T-helper 2 cell treated with Interferon-gamma antibody and Interleukin-4, amounts not matched to agents 5 μg/mL and 100 μg/mL, for 36 hours (primary cell): ENCODE measurements at regions not wholly inside any gene's neighbourhood (a gene's known extent, or its start where the extent isn't known, plus 50 kb on each side); places are given as distances from the start of the nearest gene placed in this dataset.
A peak's percentile ranks its signal among the peaks of the same experiment; 100 is the strongest.
"Not testable (repeated sequence)": the region's sequence is repeated elsewhere in the genome, so short reads cannot be mapped to it uniquely, and the experiment has no call there.

ENCODE experiments used
- DNase-seq: peaks from one replicate; pipeline ENCODE4 v3.0.0; 2021; ENCODE audit warnings: low spot score
- H3K27ac Mint-ChIP-seq: one replicate; pipeline ENCODE4 v1.8.0; 2021; ENCODE audit warnings: mild to moderate bottlenecking, mixed read lengths
- H3K27me3 Mint-ChIP-seq: one replicate; pipeline ENCODE4 v1.8.0; 2021; ENCODE audit warnings: low read depth, mixed read lengths
- H3K36me3 Mint-ChIP-seq: one replicate; pipeline ENCODE4 v1.8.0; 2021; ENCODE audit warnings: low read depth, mixed read lengths
- H3K4me1 Mint-ChIP-seq: one replicate; pipeline ENCODE4 v1.8.0; 2021; ENCODE audit warnings: low read depth, mixed read lengths
- H3K4me3 Mint-ChIP-seq: one replicate; pipeline ENCODE4 v1.8.0; 2022; ENCODE audit warnings: mild to moderate bottlenecking, moderate library complexity, mixed read lengths
- H3K9me3 Mint-ChIP-seq: one replicate; pipeline ENCODE4 v1.8.0; 2021; ENCODE audit warnings: mixed read lengths

- peaks cover 37% of the 10 kb centered on the region for H3K36me3 Mint-ChIP-seq
- H3K4me1 Mint-ChIP-seq, result peaks cover 17% of the 10 kb centered on the region
- not testable (repeated sequence) for H3K27me3 Mint-ChIP-seq, DNase-seq, H3K27ac Mint-ChIP-seq
- H3K9me3 Mint-ChIP-seq, result peaks cover 39% of the 10 kb centered on the region
- peak overlapping the region; percentile 26 for H3K4me3 Mint-ChIP-seq
These were observed 1093.1 kb upstream of the DEFB115 start for GRCh38 chr20:30164389-30164788.

- Mint-ChIP-seq H3K27me3 (no peaks in the 10 kb centered on the region), H3K36me3 (peaks cover 31% of the 10 kb centered on the region), H3K4me3 (peak overlapping the region; percentile 38), H3K9me3 (peaks cover 33% of the 10 kb centered on the region), H3K27ac (peak overlapping the region; percentile 63), H3K4me1 (peaks cover 17% of the 10 kb centered on the region)
- no peak for DNase-seq
These were observed 1089.9 kb upstream of the DEFB115 start for GRCh38 chr20:30167540-30167939.

GRCh38 chr20:30168025-30168799 is 1089.3 kb upstream of the DEFB115 start:
- Mint-ChIP-seq H3K9me3 (peaks cover 33% of the 10 kb centered on the region), H3K4me3 (peak overlapping the region; percentile 21), H3K36me3 (peaks cover 31% of the 10 kb centered on the region), H3K27me3 (no peaks in the 10 kb centered on the region), H3K4me1 (peaks cover 17% of the 10 kb centered on the region), H3K27ac (no peak overlapping the region)
- DNase-seq, result peak; percentile 15

GRCh38 chr20:30168800-30169138 is 1088.7 kb upstream of the DEFB115 start:
- Mint-ChIP-seq H3K36me3 (peaks cover 31% of the 10 kb centered on the region), H3K27me3 (no peaks in the 10 kb centered on the region), H3K4me3 (no peak overlapping the region), H3K4me1 (peaks cover 17% of the 10 kb centered on the region), H3K27ac (no peak overlapping the region), H3K9me3 (peaks cover 34% of the 10 kb centered on the region)
- no peak for DNase-seq

- Mint-ChIP-seq H3K9me3 (peaks cover 20% of the 10 kb centered on the region), H3K4me1 (peaks cover 2% of the 10 kb centered on the region), H3K27ac (no peak overlapping the region), H3K36me3 (no peaks in the 10 kb centered on the region), H3K4me3 (no peak overlapping the region), H3K27me3 (no peaks in the 10 kb centered on the region)
- DNase-seq, result no peak
These were observed 1081.8 kb upstream of the DEFB115 start for GRCh38 chr20:30175681-30176080.

GRCh38 chr20:30183124-30183523 is 1074.3 kb upstream of the DEFB115 start:
- not testable (repeated sequence) for H3K36me3 Mint-ChIP-seq, H3K4me1 Mint-ChIP-seq, H3K27ac Mint-ChIP-seq, H3K27me3 Mint-ChIP-seq, DNase-seq, H3K4me3 Mint-ChIP-seq, H3K9me3 Mint-ChIP-seq

GRCh38 chr20:30191785-30192184 is 1065.7 kb upstream of the DEFB115 start:
- H3K4me1 Mint-ChIP-seq, H3K27me3 Mint-ChIP-seq, H3K9me3 Mint-ChIP-seq, H3K4me3 Mint-ChIP-seq, H3K36me3 Mint-ChIP-seq, H3K27ac Mint-ChIP-seq, DNase-seq: not testable (repeated sequence)

- H3K9me3 Mint-ChIP-seq, H3K27me3 Mint-ChIP-seq, H3K36me3 Mint-ChIP-seq: not testable (repeated sequence)
- peak overlapping the region; percentile 76 for H3K27ac Mint-ChIP-seq
- H3K4me1 Mint-ChIP-seq, result peaks cover 10% of the 10 kb centered on the region
- peak; percentile 5 for DNase-seq
- peak overlapping the region; percentile 19 for H3K4me3 Mint-ChIP-seq
These were observed 1023.0 kb upstream of the DEFB115 start for GRCh38 chr20:30234477-30234876.

- not testable (repeated sequence) for H3K27ac Mint-ChIP-seq, H3K4me3 Mint-ChIP-seq, H3K9me3 Mint-ChIP-seq, H3K36me3 Mint-ChIP-seq, DNase-seq, H3K27me3 Mint-ChIP-seq, H3K4me1 Mint-ChIP-seq
These were observed 982.4 kb upstream of the DEFB115 start for GRCh38 chr20:30275073-30275472.

- no peak overlapping the region for H3K27ac Mint-ChIP-seq
- peaks cover 7% of the 10 kb centered on the region for H3K36me3 Mint-ChIP-seq
- no peak for DNase-seq
- no peak overlapping the region for H3K4me3 Mint-ChIP-seq
- H3K4me1 Mint-ChIP-seq, result peaks cover 18% of the 10 kb centered on the region
- H3K9me3 Mint-ChIP-seq, result peaks cover 9% of the 10 kb centered on the region
- H3K27me3 Mint-ChIP-seq, result no peaks in the 10 kb centered on the region
These were observed 975.8 kb upstream of the DEFB115 start for GRCh38 chr20:30281584-30282197.

GRCh38 chr20:30283476-30284280 is 973.8 kb upstream of the DEFB115 start:
- H3K9me3 Mint-ChIP-seq, H3K36me3 Mint-ChIP-seq, H3K27me3 Mint-ChIP-seq: not testable (repeated sequence)
- H3K4me1 Mint-ChIP-seq, result peaks cover 22% of the 10 kb centered on the region
- H3K27ac Mint-ChIP-seq, result peak overlapping the region; percentile 84
- peak; percentile 83 for DNase-seq
- peak overlapping the region; percentile 89 for H3K4me3 Mint-ChIP-seq

- peaks cover 24% of the 10 kb centered on the region for H3K4me1 Mint-ChIP-seq
- no peaks in the 10 kb centered on the region for H3K9me3 Mint-ChIP-seq
- H3K27ac Mint-ChIP-seq, result peak overlapping the region; percentile 60
- H3K36me3 Mint-ChIP-seq, result peaks cover 2% of the 10 kb centered on the region
- H3K4me3 Mint-ChIP-seq, result peak overlapping the region; percentile 89
- no peak for DNase-seq
- H3K27me3 Mint-ChIP-seq, result no peaks in the 10 kb centered on the region
These were observed 973.1 kb upstream of the DEFB115 start for GRCh38 chr20:30284281-30284905.

- Mint-ChIP-seq H3K27ac (no peak overlapping the region), H3K36me3 (peaks cover 2% of the 10 kb centered on the region), H3K27me3 (no peaks in the 10 kb centered on the region), H3K4me3 (peak overlapping the region; percentile 20), H3K9me3 (no peaks in the 10 kb centered on the region), H3K4me1 (peaks cover 27% of the 10 kb centered on the region)
- no peak for DNase-seq
These were observed 971.8 kb upstream of the DEFB115 start for GRCh38 chr20:30285677-30286076.

GRCh38 chr20:30286157-30286556 is 971.3 kb upstream of the DEFB115 start:
- Mint-ChIP-seq H3K9me3 (no peaks in the 10 kb centered on the region), H3K36me3 (peaks cover 4% of the 10 kb centered on the region), H3K4me3 (no peak overlapping the region), H3K27me3 (no peaks in the 10 kb centered on the region), H3K4me1 (peaks cover 30% of the 10 kb centered on the region), H3K27ac (no peak overlapping the region)
- no peak for DNase-seq
